HUES6 (cell line): ENCODE measurements at regions not wholly inside any gene's neighbourhood (a gene's known extent, or its start where the extent isn't known, plus 50 kb on each side); places are given as distances from the start of the nearest gene placed in this dataset.

ENCODE experiments used
- H3K27ac ChIP-seq: 2 replicates; pipeline ENCODE4 v1.7.0; 2013; ENCODE audit warnings: low read depth, mild to moderate bottlenecking, low read length, inconsistent platforms
- H3K27me3 ChIP-seq: 2 replicates; pipeline ENCODE4 v1.6.1; 2013; ENCODE audit warnings: low read length; ENCODE audit not compliant: control insufficient read depth, insufficient read depth
- H3K36me3 ChIP-seq: 2 replicates; pipeline ENCODE4 v1.6.1; 2013; ENCODE audit warnings: low read length; ENCODE audit not compliant: control insufficient read depth, insufficient read depth
- H3K4me1 ChIP-seq: 2 replicates; pipeline ENCODE4 v1.6.1; 2013; ENCODE audit warnings: low read length; ENCODE audit not compliant: control insufficient read depth, insufficient read depth
- H3K4me3 ChIP-seq: 2 replicates; pipeline ENCODE4 v1.5.1; 2013; ENCODE audit warnings: low read depth, low read length
- H3K9ac ChIP-seq: one replicate; pipeline ENCODE4 v1.6.1; 2013; ENCODE audit warnings: mild to moderate bottlenecking, low read length
- H3K9me3 ChIP-seq: 2 replicates; pipeline ENCODE4 v1.6.1; 2013; ENCODE audit warnings: low read depth, low read length; ENCODE audit not compliant: control insufficient read depth, insufficient read depth

GRCh38 chr1:73659136-73659535 lies 538.8 kb downstream of the LRRIQ3 start:
- H3K27me3 ChIP-seq: no peaks in the 10 kb centered on the region

GRCh38 chr1:73654714-73655113 lies 543.3 kb downstream of the LRRIQ3 start:
- Histone ChIP-seq H3K9ac (no peak overlapping the region), H3K27me3 (no peaks in the 10 kb centered on the region), H3K36me3 (no peaks in the 10 kb centered on the region), H3K9me3 (no peaks in the 10 kb centered on the region), H3K4me3 (no peak overlapping the region), H3K27ac (no peak overlapping the region), H3K4me1 (no peaks in the 10 kb centered on the region)

More at GRCh38 chr1:73659136-73659535, 538.8 kb downstream of the LRRIQ3 start:
- Histone ChIP-seq H3K9me3 (peaks cover 6% of the 10 kb centered on the region; the same call in 1 of the 2 replicates), H3K4me3 (no peak overlapping the region), H3K4me1 (no peaks in the 10 kb centered on the region), H3K27ac (no peak overlapping the region), H3K36me3 (no peaks in the 10 kb centered on the region), H3K9ac (no peak overlapping the region)

DNA sequence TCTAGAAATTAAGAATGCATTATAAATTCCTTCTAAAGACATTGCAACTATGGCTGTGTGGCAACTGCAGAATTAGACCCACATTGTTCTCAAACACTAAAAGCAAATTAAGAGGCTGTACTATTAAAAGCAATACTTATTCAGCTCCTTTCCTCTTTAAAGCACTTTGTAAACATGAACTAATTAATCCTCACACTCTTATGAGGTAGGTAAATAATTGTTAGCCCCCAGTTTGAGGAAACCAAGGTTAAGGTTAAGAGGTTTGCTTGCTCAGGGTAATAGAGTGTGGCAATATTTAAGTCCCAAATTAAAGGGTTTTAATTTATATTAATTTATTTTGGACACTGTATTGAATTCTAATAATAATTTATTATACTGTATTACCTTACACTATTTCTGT lies 553.8 kb downstream of the LRRIQ3 start:
- no peaks in the 10 kb centered on the region for H3K27me3 ChIP-seq
- H3K9ac ChIP-seq: no peak overlapping the region
- no peak overlapping the region for H3K4me3 ChIP-seq
- H3K4me1 ChIP-seq: no peaks in the 10 kb centered on the region
- H3K9me3 ChIP-seq: no peaks in the 10 kb centered on the region
- no peak overlapping the region for H3K27ac ChIP-seq
- no peaks in the 10 kb centered on the region for H3K36me3 ChIP-seq

DNA sequence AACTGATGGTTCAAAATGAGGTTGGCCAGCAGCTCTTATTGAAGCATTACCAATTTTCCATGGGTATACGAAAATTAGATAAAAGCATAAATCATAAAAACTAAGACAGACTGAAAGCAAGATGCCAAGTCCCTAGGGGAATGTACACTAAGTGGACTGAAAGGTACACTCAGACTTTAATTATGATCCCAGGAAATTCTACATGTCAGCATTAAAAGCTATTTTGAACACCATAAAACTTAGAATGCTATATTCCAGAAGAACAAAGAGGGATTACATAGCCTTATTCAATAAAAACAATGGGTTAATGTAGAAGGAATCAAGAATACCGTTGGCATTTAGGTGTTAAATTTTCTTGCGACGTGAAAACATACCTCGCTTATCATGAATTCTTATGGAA lies 558.5 kb downstream of the LRRIQ3 start:
- H3K36me3 ChIP-seq: no peaks in the 10 kb centered on the region

DNA sequence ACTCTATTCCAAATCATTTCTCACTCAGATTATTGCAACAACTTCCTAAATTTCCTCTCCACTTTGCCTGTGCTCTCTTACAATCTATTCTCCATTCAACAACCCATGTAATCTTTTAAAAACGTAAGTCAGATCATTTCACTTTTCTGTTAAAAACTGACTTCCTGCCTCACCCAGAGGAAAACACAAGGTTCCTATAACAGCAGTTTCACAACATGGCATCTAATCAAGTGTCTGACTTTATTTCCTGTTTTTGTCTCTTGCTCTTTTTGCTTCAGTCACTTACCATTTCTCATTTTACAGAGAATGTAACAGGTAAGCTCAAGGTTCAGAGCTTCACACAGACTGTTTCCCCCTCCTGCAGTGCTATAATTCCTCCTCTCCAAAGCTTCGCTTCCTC lies 560.7 kb downstream of the LRRIQ3 start:
- Histone ChIP-seq H3K9me3 (no peaks in the 10 kb centered on the region), H3K4me1 (0 out of 2 replicates have a peak, but pooled peaks cover 7% of the 10 kb centered on the region), H3K4me3 (no peak overlapping the region), H3K27ac (no peak overlapping the region), H3K27me3 (no peaks in the 10 kb centered on the region), H3K9ac (no peak overlapping the region), H3K36me3 (no peaks in the 10 kb centered on the region)

More for the DNA sequence above, 558.5 kb downstream of the LRRIQ3 start:
- no peaks in the 10 kb centered on the region for H3K9me3 ChIP-seq
- 0 out of 2 replicates have a peak, but pooled peaks cover 7% of the 10 kb centered on the region for H3K4me1 ChIP-seq
- no peak overlapping the region for H3K9ac ChIP-seq
- no peak overlapping the region for H3K27ac ChIP-seq
- H3K27me3 ChIP-seq: no peaks in the 10 kb centered on the region
- no peak overlapping the region for H3K4me3 ChIP-seq

- H3K36me3 ChIP-seq: no peaks in the 10 kb centered on the region
- no peaks in the 10 kb centered on the region for H3K9me3 ChIP-seq
- no peak overlapping the region for H3K9ac ChIP-seq
- no peaks in the 10 kb centered on the region for H3K27me3 ChIP-seq
- H3K4me1 ChIP-seq: 0 out of 2 replicates have a peak, but pooled peaks cover 7% of the 10 kb centered on the region
- no peak overlapping the region for H3K4me3 ChIP-seq
- no peak overlapping the region for H3K27ac ChIP-seq
Measured at GRCh38 chr1:73635021-73635420, 563.0 kb downstream of the LRRIQ3 start.

DNA sequence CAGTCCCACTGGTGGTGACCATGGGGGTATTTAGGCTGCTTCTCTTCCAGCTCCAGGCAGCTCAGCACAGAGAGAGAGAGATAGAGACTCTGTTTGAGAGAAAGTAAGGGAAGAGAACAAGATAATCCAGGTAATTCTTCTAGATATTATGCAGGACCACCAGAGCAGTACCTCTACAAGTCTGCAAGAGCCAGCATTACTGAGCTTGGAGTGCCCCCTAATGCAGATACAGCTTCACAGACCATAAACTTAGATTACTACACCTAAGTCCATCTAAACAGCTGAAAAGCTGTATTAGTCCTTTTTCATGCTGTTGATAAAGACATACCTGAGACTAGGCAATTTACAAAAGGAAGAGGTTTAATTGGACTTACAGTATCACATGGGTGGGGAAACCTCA lies 570.3 kb downstream of the LRRIQ3 start:
- no peaks in the 10 kb centered on the region for H3K27me3 ChIP-seq
- H3K9ac ChIP-seq: no peak overlapping the region
- no peaks in the 10 kb centered on the region for H3K36me3 ChIP-seq
- H3K9me3 ChIP-seq: no peaks in the 10 kb centered on the region
- H3K4me1 ChIP-seq: no peaks in the 10 kb centered on the region; the same call in 1 of the 2 replicates
- H3K27ac ChIP-seq: no peak overlapping the region
- no peak overlapping the region for H3K4me3 ChIP-seq

DNA sequence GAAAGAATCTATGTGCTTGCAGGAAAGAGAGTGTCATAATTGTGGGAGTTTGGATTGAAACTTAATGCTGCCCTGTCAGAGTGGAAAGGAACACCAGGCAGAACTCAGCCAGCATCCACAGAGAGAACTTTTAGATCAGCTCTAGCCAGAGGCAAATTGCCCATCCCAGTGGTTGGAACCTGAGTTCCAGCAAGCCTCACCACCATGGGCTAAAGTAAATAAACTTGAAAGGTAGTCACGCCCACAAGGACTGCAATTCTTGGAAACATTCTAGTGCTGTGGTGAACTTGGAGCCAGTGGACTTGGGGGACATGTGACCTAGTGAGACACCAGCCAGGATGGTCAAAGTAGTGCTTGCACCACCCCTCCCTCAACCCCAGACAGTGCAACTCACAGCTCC lies 571.6 kb downstream of the LRRIQ3 start:
- Histone ChIP-seq H3K4me3 (no peak overlapping the region), H3K9me3 (no peaks in the 10 kb centered on the region), H3K27me3 (no peaks in the 10 kb centered on the region), H3K9ac (no peak overlapping the region), H3K27ac (no peak overlapping the region), H3K36me3 (no peaks in the 10 kb centered on the region), H3K4me1 (no peaks in the 10 kb centered on the region; the same call in 1 of the 2 replicates)

DNA sequence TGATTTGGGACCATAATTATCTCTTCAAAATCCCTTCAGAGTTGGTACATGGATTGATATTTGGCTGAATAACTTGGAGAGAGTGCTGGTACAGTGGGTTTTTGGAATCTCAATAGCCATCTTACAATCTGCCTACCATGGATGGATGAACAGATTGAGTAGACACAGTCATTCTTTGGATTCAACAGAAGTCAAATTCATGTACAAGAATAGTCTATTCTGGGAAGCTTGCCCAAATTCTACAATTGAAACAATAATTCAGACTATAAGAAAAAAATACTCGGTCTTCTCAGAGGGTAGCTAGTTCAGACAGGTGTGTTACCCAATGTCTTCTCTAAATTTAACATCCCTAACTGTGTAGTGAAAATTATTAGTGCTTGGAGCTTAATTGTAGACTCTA lies 574.0 kb downstream of the LRRIQ3 start:
- H3K4me1 ChIP-seq: no peaks in the 10 kb centered on the region; the same call in 1 of the 2 replicates
- no peaks in the 10 kb centered on the region for H3K9me3 ChIP-seq
- no peak overlapping the region for H3K9ac ChIP-seq
- no peaks in the 10 kb centered on the region for H3K27me3 ChIP-seq
- H3K27ac ChIP-seq: no peak overlapping the region
- H3K36me3 ChIP-seq: no peaks in the 10 kb centered on the region
- H3K4me3 ChIP-seq: no peak overlapping the region

DNA sequence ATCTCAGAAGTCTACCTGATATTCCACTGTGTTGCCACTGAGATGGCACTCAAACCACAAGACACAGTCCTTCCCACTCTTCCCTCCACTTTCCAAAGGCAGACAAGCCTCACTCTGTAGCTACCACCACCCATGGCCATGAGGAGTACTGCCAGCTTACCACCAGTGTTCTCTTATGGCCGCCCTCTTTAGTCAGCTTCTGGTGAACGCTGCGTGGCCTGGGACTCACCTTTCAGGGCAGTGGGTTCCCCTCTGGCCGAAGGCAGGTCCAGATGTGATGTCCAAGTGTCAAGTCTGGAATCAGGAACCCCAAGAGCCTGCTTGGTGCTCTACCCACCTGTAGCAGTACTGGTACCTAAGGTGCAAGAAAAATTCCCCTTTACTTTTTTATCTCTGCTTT lies 580.8 kb downstream of the LRRIQ3 start:
- H3K27me3 ChIP-seq: no peaks in the 10 kb centered on the region
- H3K9ac ChIP-seq: no peak overlapping the region
- no peak overlapping the region for H3K27ac ChIP-seq
- H3K36me3 ChIP-seq: no peaks in the 10 kb centered on the region
- H3K9me3 ChIP-seq: no peaks in the 10 kb centered on the region
- no peak overlapping the region for H3K4me3 ChIP-seq
- H3K4me1 ChIP-seq: no peaks in the 10 kb centered on the region

DNA sequence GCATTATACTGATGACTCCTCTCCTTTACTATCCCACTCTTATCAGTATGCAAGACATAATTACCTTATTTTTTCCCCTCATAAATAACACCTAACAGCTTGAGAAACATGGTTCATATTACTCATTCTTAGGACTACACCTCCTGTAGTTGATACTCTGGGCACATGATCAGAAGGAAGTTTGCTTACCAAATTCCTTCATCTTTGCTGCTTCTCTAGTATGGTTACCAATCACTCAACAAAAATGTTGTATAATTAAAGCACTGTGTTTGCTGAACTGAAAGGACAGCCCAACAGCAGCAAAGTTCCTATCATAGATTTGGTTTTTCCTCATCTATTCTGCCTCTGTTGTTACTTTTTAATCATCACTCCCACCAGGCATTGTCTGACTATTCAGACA lies 586.3 kb downstream of the LRRIQ3 start:
- Histone ChIP-seq H3K27ac (no peak overlapping the region), H3K4me1 (no peaks in the 10 kb centered on the region), H3K36me3 (no peaks in the 10 kb centered on the region), H3K9me3 (no peaks in the 10 kb centered on the region), H3K4me3 (no peak overlapping the region), H3K9ac (no peak overlapping the region), H3K27me3 (no peaks in the 10 kb centered on the region)

DNA sequence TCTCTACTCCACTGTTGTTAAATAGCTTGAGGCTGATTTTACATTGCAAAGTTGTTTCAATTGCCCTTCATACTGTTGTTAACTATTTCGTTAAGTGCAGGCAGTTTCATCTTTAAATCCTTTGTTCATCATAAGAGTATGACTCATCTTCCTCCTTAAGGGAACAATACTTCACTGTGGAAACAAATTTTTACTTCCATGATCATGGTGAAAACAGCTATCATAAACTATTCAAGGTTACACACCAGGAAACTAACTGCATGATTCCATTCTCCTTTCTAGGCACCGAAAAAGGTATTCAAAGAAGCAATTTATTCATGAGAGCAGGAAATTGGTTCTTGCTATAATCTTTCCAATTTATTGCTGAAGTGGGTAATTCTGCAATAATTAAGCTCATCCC lies 593.2 kb downstream of the LRRIQ3 start:
- no peak overlapping the region for H3K4me3 ChIP-seq
- peaks cover 8% of the 10 kb centered on the region; the same call in 1 of the 2 replicates for H3K9me3 ChIP-seq
- peaks cover 20% of the 10 kb centered on the region for H3K4me1 ChIP-seq
- H3K27ac ChIP-seq: peak overlapping the region; percentile 6; the same call in 1 of the 2 replicates
- no peaks in the 10 kb centered on the region for H3K27me3 ChIP-seq
- no peak overlapping the region for H3K9ac ChIP-seq
- no peaks in the 10 kb centered on the region for H3K36me3 ChIP-seq
